VCaP (cell line): ENCODE measurements at regions not wholly inside any gene's neighbourhood (a gene's known extent, or its start where the extent isn't known, plus 50 kb on each side); places are given as distances from the start of the nearest gene placed in this dataset.

Experiments
- H3K27ac ChIP-seq: fragments of 450-650 bp; 2 replicates; pipeline ENCODE4 v1.5.1; 2017
- CTCF ChIP-seq: fragments of 450-650 bp; conservative IDR thresholded peaks from 2 replicates; pipeline ENCODE4 v1.5.1; 2017; ENCODE audit warnings: mild to moderate bottlenecking, moderate library complexity

DNA sequence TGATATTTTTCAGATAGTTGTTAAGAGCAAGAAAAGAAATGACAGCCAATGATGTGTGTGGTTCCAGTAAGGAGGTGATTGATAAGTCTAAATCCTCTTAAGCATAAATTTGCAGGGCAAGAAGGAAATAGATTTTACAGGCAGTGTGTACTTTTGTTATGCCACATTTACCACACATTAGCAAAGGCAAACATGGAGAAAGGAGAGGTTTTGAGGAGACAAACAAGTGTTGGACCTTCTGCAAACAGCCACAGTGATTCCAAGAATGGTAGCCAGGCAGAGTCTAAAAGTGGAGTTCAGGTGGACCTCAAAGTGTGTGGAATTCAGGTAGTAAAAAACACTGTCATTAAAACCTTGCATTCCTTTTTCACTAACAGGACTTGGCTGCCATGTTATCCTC is 295.9 kb upstream of the ITGA1 start:
- H3K27ac ChIP-seq = peak overlapping the region; percentile 76
- TF ChIP-seq CTCF = no peak

- TF ChIP-seq CTCF = no peak
- H3K27ac ChIP-seq = no peak overlapping the region
Measured at GRCh38 chr5:52497133-52497693, 290.5 kb upstream of the ITGA1 start.

DNA sequence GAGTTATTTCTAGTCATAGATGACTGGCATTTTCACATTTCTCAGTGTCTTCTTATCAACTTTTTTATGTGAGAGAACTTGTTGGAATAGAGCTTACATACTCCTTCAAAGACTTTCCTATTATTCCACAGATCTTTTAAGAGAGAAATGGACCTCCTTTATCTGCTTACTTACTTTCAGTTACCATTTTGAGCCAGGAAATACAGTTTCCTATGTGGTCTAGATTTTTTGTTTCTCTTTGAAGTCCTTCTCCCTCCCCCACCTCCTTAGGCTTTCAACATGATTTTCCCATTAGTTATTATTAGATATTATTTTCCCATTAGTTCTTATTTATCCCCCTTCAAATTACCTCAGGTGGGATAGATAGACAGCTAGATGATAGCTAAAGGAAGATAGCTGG is 289.1 kb upstream of the ITGA1 start:
- no peak overlapping the region for H3K27ac ChIP-seq
- no peak for TF ChIP-seq CTCF

- H3K27ac ChIP-seq = no peak overlapping the region
- no peak for TF ChIP-seq CTCF
Measured at GRCh38 chr5:52502460-52502999, 285.2 kb upstream of the ITGA1 start.

DNA sequence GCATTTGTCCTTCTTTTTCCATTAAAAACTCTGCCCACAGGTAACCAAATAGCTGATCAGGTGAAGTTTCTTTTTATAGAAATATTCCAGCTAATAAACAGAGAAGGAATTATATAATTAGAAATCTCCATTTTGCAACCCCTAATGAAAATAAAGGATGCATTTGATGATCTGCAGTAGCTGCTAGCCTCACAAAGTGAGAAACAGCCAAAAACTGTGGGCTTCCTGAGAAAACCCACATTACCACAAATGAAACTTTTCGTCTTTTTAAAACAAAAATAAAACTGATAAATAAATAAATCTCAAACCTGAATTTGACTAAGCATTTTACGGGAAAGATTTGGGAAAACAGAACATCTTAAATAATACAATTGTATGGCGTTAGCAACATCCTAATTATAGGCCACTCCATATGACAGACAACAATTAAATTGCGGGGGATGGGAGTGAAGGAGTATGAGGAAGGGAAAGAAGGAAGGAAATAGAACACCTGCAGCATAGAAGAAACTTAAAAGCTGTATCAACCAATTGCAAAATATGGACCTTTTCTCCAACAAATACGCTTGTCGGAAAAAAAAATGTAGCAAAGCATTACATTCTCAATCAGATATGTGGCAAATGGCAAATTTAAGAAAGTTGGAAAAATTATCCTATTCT is 283.0 kb upstream of the ITGA1 start:
- H3K27ac ChIP-seq = no peak overlapping the region
- no peak for TF ChIP-seq CTCF

- no peak overlapping the region for H3K27ac ChIP-seq
- TF ChIP-seq CTCF = no peak
Measured at GRCh38 chr5:52517667-52518066, 270.0 kb upstream of the ITGA1 start.

DNA sequence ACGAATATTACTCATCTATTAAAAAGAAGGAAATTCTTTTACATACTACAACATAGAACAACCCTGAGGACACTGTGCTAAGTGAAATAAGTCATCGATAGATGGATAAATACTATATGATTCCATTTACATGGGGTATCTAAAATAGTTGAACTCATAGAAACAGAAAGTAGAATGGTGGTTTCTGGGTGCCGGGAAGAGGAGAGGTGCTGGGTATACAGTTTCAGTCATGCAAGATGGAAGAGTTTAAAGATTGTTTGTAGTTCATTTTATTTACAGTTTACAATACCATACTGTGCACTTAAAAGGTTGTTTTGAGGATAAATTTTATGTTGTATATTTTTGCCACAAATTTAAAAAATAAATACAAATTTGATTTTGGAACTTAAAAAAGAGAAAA is 267.5 kb upstream of the ITGA1 start:
- no peak overlapping the region for H3K27ac ChIP-seq
- no peak for TF ChIP-seq CTCF
